KBM-7 (cell line): ENCODE measurements at regions not wholly inside any gene's neighbourhood (a gene's known extent, or its start where the extent isn't known, plus 50 kb on each side); places are given as distances from the start of the nearest gene placed in this dataset.
"Not testable (repeated sequence)": the region's sequence is repeated elsewhere in the genome, so short reads cannot be mapped to it uniquely, and the experiment has no call there.

Experiments
- DNase-seq: peaks from one replicate; pipeline ENCODE4 v3.0.0-alpha.2; 2015
- in situ Hi-C: fragments of 300-500 bp; cut with MboI; formaldehyde crosslinking; loops from 2 replicates; pipeline ENCODE4 v1.14.3; 2020; ENCODE audit warnings: low sequenced_read_pairs, low pct_unique_long_range_greater_than_20kb, mixed read lengths

- in situ Hi-C loops: no loop called here
- no peak for DNase-seq
Observed at GRCh38 chr1:81510701-81511100, 290.0 kb upstream of the ADGRL2 start.

- DNase-seq: no peak
- in situ Hi-C loops: no loop called here
Observed at GRCh38 chr1:81509594-81509993, 291.1 kb upstream of the ADGRL2 start.

GRCh38 chr1:81506699-81507098, 294.0 kb upstream of the ADGRL2 start:
- in situ Hi-C loops: no loop called here
- DNase-seq: no peak

- in situ Hi-C loops: no loop called here
- DNase-seq: no peak
Observed at GRCh38 chr1:81505831-81506230, 294.9 kb upstream of the ADGRL2 start.

GRCh38 chr1:81504820-81505219, 295.9 kb upstream of the ADGRL2 start:
- in situ Hi-C loops: not testable (repeated sequence)

GRCh38 chr1:81502705-81503104, 298.0 kb upstream of the ADGRL2 start:
- in situ Hi-C loops, DNase-seq: not testable (repeated sequence)

More at GRCh38 chr1:81504820-81505219, 295.9 kb upstream of the ADGRL2 start:
- DNase-seq: not testable (repeated sequence)

GRCh38 chr1:81501485-81501884, 299.2 kb upstream of the ADGRL2 start:
- DNase-seq: not testable (repeated sequence)

GRCh38 chr1:81499487-81499886, 301.2 kb upstream of the ADGRL2 start:
- in situ Hi-C loops: no loop called here
- DNase-seq: no peak

More at GRCh38 chr1:81501485-81501884, 299.2 kb upstream of the ADGRL2 start:
- in situ Hi-C loops: not testable (repeated sequence)

GRCh38 chr1:81498471-81499462, 302.0 kb upstream of the ADGRL2 start:
- in situ Hi-C loops: no loop called here
- no peak for DNase-seq

- in situ Hi-C loops: no loop called here
- no peak for DNase-seq
Observed at GRCh38 chr1:81496349-81496748, 304.4 kb upstream of the ADGRL2 start.

- DNase-seq: no peak
- in situ Hi-C loops: no loop called here
Observed at GRCh38 chr1:81493102-81493869, 307.4 kb upstream of the ADGRL2 start.

- in situ Hi-C loops: no loop called here
- no peak for DNase-seq
Observed at GRCh38 chr1:81492628-81493027, 308.1 kb upstream of the ADGRL2 start.

GRCh38 chr1:81490614-81491013, 310.1 kb upstream of the ADGRL2 start:
- DNase-seq: no peak
- in situ Hi-C loops: no loop called here

- DNase-seq: no peak
- in situ Hi-C loops: no loop called here
Observed at GRCh38 chr1:81489372-81489934, 311.3 kb upstream of the ADGRL2 start.

GRCh38 chr1:81484284-81484683, 316.4 kb upstream of the ADGRL2 start:
- in situ Hi-C loops: no loop called here
- no peak for DNase-seq

- DNase-seq: no peak
- in situ Hi-C loops: no loop called here
Observed at GRCh38 chr1:81478219-81478618, 322.5 kb upstream of the ADGRL2 start.

- no peak for DNase-seq
- in situ Hi-C loops: no loop called here
Observed at GRCh38 chr1:81477710-81478109, 323.0 kb upstream of the ADGRL2 start.

GRCh38 chr1:81472387-81472786, 328.3 kb upstream of the ADGRL2 start:
- in situ Hi-C loops: no loop called here
- DNase-seq: no peak

GRCh38 chr1:81471255-81471654, 329.5 kb upstream of the ADGRL2 start:
- DNase-seq: no peak
- in situ Hi-C loops: no loop called here

- in situ Hi-C loops: no loop called here
- DNase-seq: peak; percentile 16
Observed at GRCh38 chr1:81470275-81470674, 330.5 kb upstream of the ADGRL2 start.
